GM21526 (cell line): ENCODE measurements at regions not wholly inside any gene's neighbourhood (a gene's known extent, or its start where the extent isn't known, plus 50 kb on each side); places are given as distances from the start of the nearest gene placed in this dataset.
A peak's percentile ranks its signal among the peaks of the same experiment; 100 is the strongest.

Source experiments
- ATAC-seq: cut with Tn5 transposase; IDR thresholded peaks from one replicate; pipeline ENCODE4 v1.9.1; 2021; ENCODE audit warnings: moderate library complexity; ENCODE audit not compliant: unreplicated experiment, low FRiP score

GRCh38 chr11:15650105-15650938, 535.6 kb downstream of the INSC start:
- peak; percentile 99 for ATAC-seq

GRCh38 chr11:15651033-15651432, 536.3 kb downstream of the INSC start:
- no peak for ATAC-seq

GRCh38 chr11:15651816-15652215, 537.1 kb downstream of the INSC start:
- ATAC-seq, result no peak

- ATAC-seq, result no peak
These were observed 538.5 kb downstream of the INSC start for GRCh38 chr11:15653191-15653710.

GRCh38 chr11:15654451-15654850, 539.7 kb downstream of the INSC start:
- no peak for ATAC-seq

GRCh38 chr11:15655552-15655951, 540.8 kb downstream of the INSC start:
- no peak for ATAC-seq

GRCh38 chr11:15657264-15657663, 542.5 kb downstream of the INSC start:
- ATAC-seq, result no peak

- ATAC-seq, result no peak
These were observed 545.8 kb downstream of the INSC start for GRCh38 chr11:15660496-15660895.

- ATAC-seq, result no peak
These were observed 547.6 kb downstream of the INSC start for GRCh38 chr11:15662285-15662684.

- no peak for ATAC-seq
These were observed 549.1 kb downstream of the INSC start for GRCh38 chr11:15663777-15664218.

GRCh38 chr11:15665368-15665871, 550.7 kb downstream of the INSC start:
- no peak for ATAC-seq

GRCh38 chr11:15667127-15667725, 552.5 kb downstream of the INSC start:
- ATAC-seq, result no peak

GRCh38 chr11:15668718-15669117, 554.0 kb downstream of the INSC start:
- ATAC-seq, result no peak

- no peak for ATAC-seq
These were observed 555.9 kb downstream of the INSC start for GRCh38 chr11:15670520-15671070.

- no peak for ATAC-seq
These were observed 556.5 kb downstream of the INSC start for GRCh38 chr11:15671216-15671615.

GRCh38 chr11:15672825-15673224, 558.1 kb downstream of the INSC start:
- no peak for ATAC-seq

- no peak for ATAC-seq
These were observed 558.7 kb downstream of the INSC start for GRCh38 chr11:15673408-15673831.

GRCh38 chr11:15674756-15675155, 560.0 kb downstream of the INSC start:
- no peak for ATAC-seq

- ATAC-seq, result no peak
These were observed 561.0 kb downstream of the INSC start for GRCh38 chr11:15675683-15676082.

GRCh38 chr11:15677181-15677580, 562.5 kb downstream of the INSC start:
- no peak for ATAC-seq

GRCh38 chr11:15683528-15683927, 568.8 kb downstream of the INSC start:
- no peak for ATAC-seq
